Immature natural killer cell (primary cell): ENCODE measurements at regions not wholly inside any gene's neighbourhood (a gene's known extent, or its start where the extent isn't known, plus 50 kb on each side); places are given as distances from the start of the nearest gene placed in this dataset.

Experiments
- DNase-seq, 3 donors: peaks; one replicate each; pipeline ENCODE4 v3.0.0; 2022; ENCODE audit warnings: mixed read lengths in 1 of 3
- H3K27ac Mint-ChIP-seq, 6 donors: one replicate each; pipeline ENCODE4 v1.8.0; 2020; ENCODE audit warnings: mixed read lengths in 6 of 6, mild to moderate bottlenecking in 5 of 6, inconsistent platforms in 4 of 6, moderate library complexity in 3 of 6
- H3K27me3 Mint-ChIP-seq, 3 donors: one replicate each; pipeline ENCODE4 v1.8.0; 2020 to 2021; ENCODE audit warnings: low read depth in 3 of 3, mild to moderate bottlenecking in 3 of 3, mixed read lengths in 3 of 3, moderate library complexity in 3 of 3, inconsistent platforms in 1 of 3
- H3K36me3 Mint-ChIP-seq, 3 donors: one replicate each; pipeline ENCODE4 v1.8.0; 2020; ENCODE audit warnings: mixed read lengths in 3 of 3, inconsistent platforms in 2 of 3, mild to moderate bottlenecking in 2 of 3
- H3K4me1 Mint-ChIP-seq, 2 donors: one replicate each; pipeline ENCODE4 v1.8.0; 2020; ENCODE audit warnings: inconsistent platforms in 2 of 2, mild to moderate bottlenecking in 2 of 2, mixed read lengths in 2 of 2, moderate library complexity in 1 of 2
- H3K4me3 Mint-ChIP-seq, 5 donors: one replicate each; pipeline ENCODE4 v1.8.0; 2020; ENCODE audit warnings: mild to moderate bottlenecking in 5 of 5, mixed read lengths in 5 of 5, inconsistent platforms in 3 of 5, moderate library complexity in 3 of 5
- H3K9me3 Mint-ChIP-seq, 6 donors: one replicate each; pipeline ENCODE4 v1.8.0; 2020; ENCODE audit warnings: mild to moderate bottlenecking in 6 of 6, mixed read lengths in 6 of 6, inconsistent platforms in 4 of 6, moderate library complexity in 3 of 6

DNA sequence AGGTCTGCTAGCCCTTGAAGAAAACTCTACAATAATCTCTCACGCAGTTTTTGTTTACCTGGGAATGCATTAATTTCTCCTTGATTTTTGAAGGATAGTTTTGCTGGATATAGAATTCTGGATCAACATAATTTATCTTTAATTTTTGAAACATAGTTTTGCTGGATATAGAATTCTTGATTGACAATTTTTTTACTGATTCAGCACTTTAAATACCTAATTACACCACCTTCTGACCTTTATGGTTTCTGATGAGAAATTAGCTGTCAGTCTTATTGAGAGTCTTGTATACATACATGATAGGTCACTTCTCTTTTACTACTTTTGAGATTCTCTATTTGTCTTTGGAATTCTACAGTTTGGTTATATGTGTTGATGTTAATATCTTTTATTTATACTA is 741.6 kb downstream of the FGF9 start:
- Mint-ChIP-seq H3K4me3 (no peak overlapping the region), H3K27me3 (peaks cover 0 to 2% (median 2%) of the 10 kb centered on the region in 3 donors), H3K9me3 (peaks cover 15 to 45% (median 33%) of the 10 kb centered on the region in 6 donors), H3K27ac (no peak overlapping the region), H3K36me3 (peaks cover 0 to 4% (median 0%) of the 10 kb centered on the region in 3 donors), H3K4me1 (no peaks in the 10 kb centered on the region)
- no peak for DNase-seq

- peaks cover 0 to 33% (median 16%) of the 10 kb centered on the region in 6 donors for H3K9me3 Mint-ChIP-seq
- H3K4me3 Mint-ChIP-seq, result no peak overlapping the region
- H3K27me3 Mint-ChIP-seq, result peaks cover 0 to 3% (median 2%) of the 10 kb centered on the region in 3 donors
- no peak for DNase-seq
- H3K36me3 Mint-ChIP-seq, result peaks cover 0 to 4% (median 0%) of the 10 kb centered on the region in 3 donors
- H3K27ac Mint-ChIP-seq, result no peak overlapping the region
- no peaks in the 10 kb centered on the region for H3K4me1 Mint-ChIP-seq
Measured at GRCh38 chr13:22422023-22422422, 751.1 kb downstream of the FGF9 start.

GRCh38 chr13:22422712-22423111 is 751.8 kb downstream of the FGF9 start:
- H3K27ac Mint-ChIP-seq, result no peak overlapping the region
- DNase-seq, result no peak
- H3K4me1 Mint-ChIP-seq, result no peaks in the 10 kb centered on the region
- peaks cover 0 to 40% (median 20%) of the 10 kb centered on the region in 6 donors for H3K9me3 Mint-ChIP-seq
- H3K27me3 Mint-ChIP-seq, result peaks cover 0 to 3% (median 2%) of the 10 kb centered on the region in 3 donors
- no peak overlapping the region for H3K4me3 Mint-ChIP-seq
- peaks cover 0 to 4% (median 0%) of the 10 kb centered on the region in 3 donors for H3K36me3 Mint-ChIP-seq

DNA sequence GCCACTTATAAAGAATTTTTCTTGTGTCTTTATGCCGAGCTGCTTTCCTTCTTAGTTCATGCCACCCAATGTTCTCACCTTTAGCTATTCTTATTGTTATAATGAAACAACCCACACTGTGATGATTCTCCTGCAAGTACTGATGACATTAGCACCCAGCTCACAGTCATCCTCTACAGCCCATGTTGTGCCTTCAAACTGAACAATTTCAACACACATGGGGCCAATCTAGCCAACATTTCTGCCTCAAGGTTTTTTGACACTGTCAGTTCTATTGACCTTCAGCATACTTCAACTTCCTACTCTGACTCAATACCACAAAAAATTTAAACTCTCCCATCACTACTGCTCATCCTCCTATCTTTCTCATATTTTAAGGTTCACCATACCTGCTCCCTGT is 752.4 kb downstream of the FGF9 start:
- peaks cover 0 to 3% (median 2%) of the 10 kb centered on the region in 3 donors for H3K27me3 Mint-ChIP-seq
- peaks cover 0 to 36% (median 17%) of the 10 kb centered on the region in 6 donors for H3K9me3 Mint-ChIP-seq
- peaks cover 0 to 4% (median 0%) of the 10 kb centered on the region in 3 donors for H3K36me3 Mint-ChIP-seq
- no peak for DNase-seq
- H3K4me1 Mint-ChIP-seq, result no peaks in the 10 kb centered on the region
- H3K4me3 Mint-ChIP-seq, result no peak overlapping the region
- H3K27ac Mint-ChIP-seq, result no peak overlapping the region

- H3K4me3 Mint-ChIP-seq, result no peak overlapping the region
- no peak for DNase-seq
- peaks cover 0 to 3% (median 2%) of the 10 kb centered on the region in 3 donors for H3K27me3 Mint-ChIP-seq
- no peak overlapping the region for H3K27ac Mint-ChIP-seq
- peaks cover 0 to 4% (median 0%) of the 10 kb centered on the region in 3 donors for H3K36me3 Mint-ChIP-seq
- H3K4me1 Mint-ChIP-seq, result no peaks in the 10 kb centered on the region
- peaks cover 0 to 36% (median 17%) of the 10 kb centered on the region in 6 donors for H3K9me3 Mint-ChIP-seq
Measured at GRCh38 chr13:22425087-22425486, 754.2 kb downstream of the FGF9 start.

GRCh38 chr13:22427066-22427465 is 753.7 kb upstream of the SGCG start:
- Mint-ChIP-seq H3K4me1 (no peaks in the 10 kb centered on the region), H3K27ac (no peak overlapping the region), H3K36me3 (peaks cover 0 to 4% (median 0%) of the 10 kb centered on the region in 3 donors), H3K27me3 (peaks cover 0 to 2% (median 0%) of the 10 kb centered on the region in 3 donors), H3K4me3 (no peak overlapping the region), H3K9me3 (peaks cover 0 to 36% (median 20%) of the 10 kb centered on the region in 6 donors)
- no peak for DNase-seq

DNA sequence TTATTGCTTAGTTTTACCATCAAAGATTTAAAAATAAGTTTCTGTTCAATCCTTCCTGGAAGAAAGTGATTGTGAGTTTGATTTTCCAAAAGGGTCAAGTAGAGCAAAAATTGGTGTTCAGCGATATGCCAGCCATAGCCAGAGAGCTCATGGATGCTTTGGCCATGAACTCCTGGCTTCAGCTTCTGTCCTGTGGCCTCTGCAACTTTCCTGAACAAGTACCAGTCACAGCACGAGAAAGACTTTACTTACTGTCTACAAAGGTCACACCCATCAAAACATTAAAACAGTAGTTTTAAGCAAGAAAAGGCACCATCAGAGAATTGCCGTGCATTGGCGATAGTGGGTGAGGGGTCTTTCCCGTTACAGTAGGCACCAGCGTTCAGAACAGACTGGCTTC is 753.0 kb upstream of the SGCG start:
- H3K4me3 Mint-ChIP-seq, result no peak overlapping the region
- no peaks in the 10 kb centered on the region for H3K4me1 Mint-ChIP-seq
- no peak for DNase-seq
- peaks cover 0 to 2% (median 0%) of the 10 kb centered on the region in 3 donors for H3K27me3 Mint-ChIP-seq
- H3K36me3 Mint-ChIP-seq, result peaks cover 0 to 4% (median 0%) of the 10 kb centered on the region in 3 donors
- H3K9me3 Mint-ChIP-seq, result peaks cover 0 to 36% (median 20%) of the 10 kb centered on the region in 6 donors
- no peak overlapping the region for H3K27ac Mint-ChIP-seq

DNA sequence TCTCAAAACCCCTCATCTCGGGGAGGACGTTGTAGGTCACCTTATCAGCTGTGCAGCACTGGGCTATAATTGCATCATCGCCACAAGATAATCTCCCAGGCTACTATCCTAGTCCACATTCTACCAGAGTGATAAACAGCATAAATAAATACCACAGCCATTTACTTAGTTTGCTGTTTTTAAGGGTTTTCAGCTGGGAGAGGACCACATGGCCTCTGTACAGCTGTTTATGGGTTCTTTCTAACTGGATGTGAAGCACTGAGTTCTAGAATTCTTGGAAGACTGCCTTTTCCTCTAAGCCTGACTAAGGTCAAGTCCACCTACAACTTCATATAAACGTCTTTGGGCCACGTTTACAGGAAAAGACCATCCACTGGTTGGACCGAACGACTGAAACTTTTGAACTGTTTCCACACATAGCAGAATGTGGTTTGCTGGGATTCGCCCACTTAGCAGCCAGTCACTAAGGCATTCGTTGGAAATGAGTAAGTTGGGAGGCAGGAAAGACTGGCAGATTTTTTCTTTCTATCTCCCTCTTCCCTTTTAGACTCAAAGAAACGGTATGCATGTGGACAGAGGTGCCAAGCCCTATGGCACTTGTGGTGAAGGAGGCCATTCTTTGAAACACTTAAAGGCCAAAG is 752.5 kb upstream of the SGCG start:
- Mint-ChIP-seq H3K27me3 (peaks cover 0 to 2% (median 0%) of the 10 kb centered on the region in 3 donors), H3K9me3 (peaks cover 0 to 36% (median 19%) of the 10 kb centered on the region in 6 donors), H3K4me1 (no peaks in the 10 kb centered on the region), H3K4me3 (no peak overlapping the region), H3K36me3 (peaks cover 0 to 4% (median 0%) of the 10 kb centered on the region in 3 donors), H3K27ac (no peak overlapping the region)
- no peak for DNase-seq

GRCh38 chr13:22432690-22433089 is 748.1 kb upstream of the SGCG start:
- Mint-ChIP-seq H3K27me3 (no peaks in the 10 kb centered on the region), H3K4me1 (no peaks in the 10 kb centered on the region), H3K27ac (no peak overlapping the region), H3K36me3 (no peaks in the 10 kb centered on the region), H3K4me3 (no peak overlapping the region), H3K9me3 (peaks cover 0 to 20% (median 10%) of the 10 kb centered on the region in 6 donors)
- DNase-seq, result no peak

GRCh38 chr13:22447132-22447886 is 733.5 kb upstream of the SGCG start:
- peaks cover 4 to 24% (median 10%) of the 10 kb centered on the region in 6 donors for H3K9me3 Mint-ChIP-seq
- no peak overlapping the region for H3K4me3 Mint-ChIP-seq
- H3K36me3 Mint-ChIP-seq, result no peaks in the 10 kb centered on the region
- DNase-seq, result no peak
- H3K4me1 Mint-ChIP-seq, result no peaks in the 10 kb centered on the region
- no peak overlapping the region for H3K27ac Mint-ChIP-seq
- no peaks in the 10 kb centered on the region for H3K27me3 Mint-ChIP-seq

GRCh38 chr13:22449251-22449650 is 731.5 kb upstream of the SGCG start:
- no peaks in the 10 kb centered on the region for H3K4me1 Mint-ChIP-seq
- H3K27ac Mint-ChIP-seq, result no peak overlapping the region
- H3K9me3 Mint-ChIP-seq, result peaks cover 4 to 20% (median 10%) of the 10 kb centered on the region in 6 donors
- H3K36me3 Mint-ChIP-seq, result no peaks in the 10 kb centered on the region
- no peaks in the 10 kb centered on the region for H3K27me3 Mint-ChIP-seq
- DNase-seq, result no peak
- no peak overlapping the region for H3K4me3 Mint-ChIP-seq

- Mint-ChIP-seq H3K36me3 (no peaks in the 10 kb centered on the region), H3K9me3 (peaks cover 2 to 18% (median 9%) of the 10 kb centered on the region in 6 donors), H3K27me3 (no peaks in the 10 kb centered on the region)
Measured at GRCh38 chr13:22451327-22451741, 729.4 kb upstream of the SGCG start.

DNA sequence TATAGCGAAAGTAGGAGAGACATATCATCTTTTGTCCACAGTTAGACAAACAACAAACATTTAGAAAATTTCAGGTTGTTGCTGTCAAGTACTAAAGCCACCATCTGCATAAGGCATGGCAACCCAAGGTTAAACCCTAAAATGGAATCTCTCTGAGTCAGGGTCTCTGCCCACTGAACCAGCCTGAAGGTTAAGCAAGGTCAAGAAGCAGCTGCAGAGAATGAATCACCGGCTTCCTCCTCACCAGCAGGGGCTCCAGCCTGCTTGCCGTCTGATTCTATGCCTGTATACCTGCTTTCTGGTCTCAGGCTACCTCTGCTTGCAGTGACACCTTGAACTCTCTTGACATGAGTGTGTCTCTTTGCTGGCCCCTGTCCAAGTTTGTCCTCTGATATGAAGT is 726.2 kb upstream of the SGCG start:
- no peak overlapping the region for H3K27ac Mint-ChIP-seq
- H3K36me3 Mint-ChIP-seq, result no peaks in the 10 kb centered on the region
- DNase-seq, result no peak
- no peaks in the 10 kb centered on the region for H3K4me1 Mint-ChIP-seq
- H3K4me3 Mint-ChIP-seq, result no peak overlapping the region
- H3K27me3 Mint-ChIP-seq, result no peaks in the 10 kb centered on the region
- H3K9me3 Mint-ChIP-seq, result peaks cover 0 to 5% (median 0%) of the 10 kb centered on the region in 6 donors

More at GRCh38 chr13:22451327-22451741, 729.4 kb upstream of the SGCG start:
- Mint-ChIP-seq H3K4me1 (no peaks in the 10 kb centered on the region), H3K27ac (no peak overlapping the region), H3K4me3 (no peak overlapping the region)
- DNase-seq, result no peak

GRCh38 chr13:22455036-22455435 is 725.7 kb upstream of the SGCG start:
- DNase-seq, result no peak
- H3K9me3 Mint-ChIP-seq, result peaks cover 0 to 5% (median 0%) of the 10 kb centered on the region in 6 donors
- no peaks in the 10 kb centered on the region for H3K27me3 Mint-ChIP-seq
- H3K4me3 Mint-ChIP-seq, result no peak overlapping the region
- H3K4me1 Mint-ChIP-seq, result no peaks in the 10 kb centered on the region
- H3K36me3 Mint-ChIP-seq, result no peaks in the 10 kb centered on the region
- H3K27ac Mint-ChIP-seq, result no peak overlapping the region
